DND-41 (cell line): ENCODE measurements at regions not wholly inside any gene's neighbourhood (a gene's known extent, or its start where the extent isn't known, plus 50 kb on each side); places are given as distances from the start of the nearest gene placed in this dataset.
"Not testable (repeated sequence)": the region's sequence is repeated elsewhere in the genome, so short reads cannot be mapped to it uniquely, and the experiment has no call there.

Experiments
- ATAC-seq: fragments of 200-7000 bp; cut with Tn5 transposase; 3 replicates; pipeline ENCODE4 v1.9.1; 2021; ENCODE audit warnings: low read depth; ENCODE audit not compliant: insufficient read depth
- DNase-seq: peaks from one replicate; pipeline ENCODE4 v3.0.0-alpha.2; 2020
- H2AFZ ChIP-seq: 2 replicates; pipeline ENCODE4 v1.6.0; 2012; ENCODE audit warnings: low read depth, low read length
- H3K27ac ChIP-seq: 2 replicates; pipeline ENCODE4 v1.5.1; 2012; ENCODE audit warnings: low read length, inconsistent platforms
- H3K27me3 ChIP-seq: fragments of 200-600 bp; sonication (generic); 2 replicates; pipeline ENCODE4 v1.6.0; 2012; ENCODE audit warnings: low read length, mild to moderate bottlenecking, inconsistent platforms; ENCODE audit not compliant: insufficient read depth, poor library complexity
- H3K36me3 ChIP-seq: 2 replicates; pipeline ENCODE4 v1.5.1; 2012; ENCODE audit warnings: low read length, inconsistent platforms; ENCODE audit not compliant: insufficient read depth
- H3K4me1 ChIP-seq: 2 replicates; pipeline ENCODE4 v1.5.1; 2012; ENCODE audit warnings: mild to moderate bottlenecking, low read length; ENCODE audit not compliant: insufficient read depth
- H3K4me2 ChIP-seq: 2 replicates; pipeline ENCODE4 v1.6.0; 2012; ENCODE audit warnings: mild to moderate bottlenecking, moderate library complexity, low read length, inconsistent platforms; ENCODE audit not compliant: insufficient read depth
- H3K4me3 ChIP-seq, 2 experiments: fragments of 200-600 bp in 1 of 2; shearing (Covaris generic) in 1 of 2; 2 replicates each; pipeline ENCODE4 v1.5.1; 2012 to 2016; ENCODE audit warnings: inconsistent platforms in 2 of 2, low read length in 2 of 2, mild to moderate bottlenecking in 2 of 2, low read depth in 1 of 2, moderate library complexity in 1 of 2
- H3K79me2 ChIP-seq: 2 replicates; pipeline ENCODE4 v1.6.0; 2012; ENCODE audit warnings: low read length, inconsistent platforms; ENCODE audit not compliant: insufficient read depth
- H3K9ac ChIP-seq: 2 replicates; pipeline ENCODE4 v1.6.0; 2012; ENCODE audit warnings: low read depth, mild to moderate bottlenecking, inconsistent platforms, low read length, moderate library complexity
- H3K9me3 ChIP-seq: 2 replicates; pipeline ENCODE4 v1.5.1; 2012; ENCODE audit warnings: low read length, moderate library complexity, mild to moderate bottlenecking, inconsistent platforms; ENCODE audit not compliant: insufficient read depth, severe bottlenecking
- H4K20me1 ChIP-seq: 2 replicates; pipeline ENCODE4 v1.6.0; 2012; ENCODE audit warnings: low read length; ENCODE audit not compliant: insufficient read depth
- CTCF ChIP-seq: IDR thresholded peaks from 2 replicates; pipeline ENCODE4 v1.5.1; 2012; ENCODE audit warnings: borderline replicate concordance, low read length, moderate library complexity, mild to moderate bottlenecking; ENCODE audit not compliant: poor library complexity, severe bottlenecking; ENCODE audit errors: extremely low read depth
- EZH2 ChIP-seq: IDR thresholded peaks from 3 replicates; pipeline ENCODE4 v1.6.1; 2012; ENCODE audit warnings: borderline replicate concordance, low read depth, mild to moderate bottlenecking, moderate library complexity, low read length, inconsistent platforms; ENCODE audit not compliant: severe bottlenecking

GRCh38 chr1:165112260-165112659, 244.3 kb downstream of the LMX1A start:
- no peaks in the 10 kb centered on the region for H3K79me2 ChIP-seq
- no peak overlapping the region for H3K27ac ChIP-seq
- DNase-seq (no peak), ATAC-seq (no peak)
- no peaks in the 10 kb centered on the region for H3K36me3 ChIP-seq
- H2AFZ ChIP-seq = no peak overlapping the region
- H3K4me1 ChIP-seq = no peaks in the 10 kb centered on the region
- H3K27me3 ChIP-seq = peaks cover 9% of the 10 kb centered on the region
- H3K9ac ChIP-seq = no peak overlapping the region
- H3K4me2 ChIP-seq = no peak overlapping the region
- H4K20me1 ChIP-seq = no peaks in the 10 kb centered on the region
- no peak for TF ChIP-seq CTCF
- TF ChIP-seq EZH2 = no peak
- H3K9me3 ChIP-seq = no peaks in the 10 kb centered on the region
- no peak overlapping the region for H3K4me3 ChIP-seq

- no peaks in the 10 kb centered on the region for H3K9me3 ChIP-seq
- H3K27me3 ChIP-seq = peaks cover under 1% of the 10 kb centered on the region
- no peak for TF ChIP-seq EZH2
- no peak for TF ChIP-seq CTCF
- no peak overlapping the region for H2AFZ ChIP-seq
- H3K27ac ChIP-seq = no peak overlapping the region
- no peak overlapping the region for H3K9ac ChIP-seq
- no peaks in the 10 kb centered on the region for H3K36me3 ChIP-seq
- H3K79me2 ChIP-seq = no peaks in the 10 kb centered on the region
- H3K4me2 ChIP-seq = no peak overlapping the region
- H3K4me3 ChIP-seq = no peak overlapping the region
- DNase-seq = no peak
- H3K4me1 ChIP-seq = no peaks in the 10 kb centered on the region
- H4K20me1 ChIP-seq = no peaks in the 10 kb centered on the region
- ATAC-seq = no peak
These were observed 247.5 kb downstream of the LMX1A start for GRCh38 chr1:165109013-165109412.

- not testable (repeated sequence) for H3K4me1 ChIP-seq, H3K36me3 ChIP-seq, H3K4me2 ChIP-seq, H3K79me2 ChIP-seq, H3K27ac ChIP-seq, H3K9me3 ChIP-seq, H2AFZ ChIP-seq, DNase-seq, H3K27me3 ChIP-seq, H4K20me1 ChIP-seq, H3K9ac ChIP-seq, H3K4me3 ChIP-seq, ATAC-seq
These were observed 263.9 kb downstream of the LMX1A start for GRCh38 chr1:165092542-165093162.

- Histone ChIP-seq H4K20me1 (no peaks in the 10 kb centered on the region), H3K36me3 (no peaks in the 10 kb centered on the region), H3K9me3 (no peaks in the 10 kb centered on the region), H3K9ac (no peak overlapping the region), H3K27ac (no peak overlapping the region), H3K27me3 (no peaks in the 10 kb centered on the region), H3K4me3 (no peak overlapping the region), H3K4me2 (no peak overlapping the region), H3K4me1 (no peaks in the 10 kb centered on the region), H3K79me2 (no peaks in the 10 kb centered on the region), H2AFZ (no peak overlapping the region)
- TF ChIP-seq CTCF = no peak
- TF ChIP-seq EZH2 = no peak
- DNase-seq (no peak), ATAC-seq (no peak)
These were observed 276.1 kb downstream of the LMX1A start for GRCh38 chr1:165080253-165080896.
